ENCODE measurements at regions not wholly inside any gene's neighbourhood (a gene's known extent, or its start where the extent isn't known, plus 50 kb on each side); places are given as distances from the start of the nearest gene placed in this dataset.

- TF ChIP-seq POLR2A (IDR thresholded peaks at IDR 0.05) (no peak), CTCF (IDR thresholded peaks at IDR 0.05) (no peak)
These were observed 78.8 kb upstream of the TMEM196 start for GRCh38 chr7:19852192-19852591.
